ENCODE measurements at regions not wholly inside any gene's neighbourhood (a gene's known extent, or its start where the extent isn't known, plus 50 kb on each side); places are given as distances from the start of the nearest gene placed in this dataset.
A peak's percentile ranks its signal among the peaks of the same experiment; 100 is the strongest.
"Not testable (repeated sequence)": the region's sequence is repeated elsewhere in the genome, so short reads cannot be mapped to it uniquely, and the experiment has no call there.

DNA sequence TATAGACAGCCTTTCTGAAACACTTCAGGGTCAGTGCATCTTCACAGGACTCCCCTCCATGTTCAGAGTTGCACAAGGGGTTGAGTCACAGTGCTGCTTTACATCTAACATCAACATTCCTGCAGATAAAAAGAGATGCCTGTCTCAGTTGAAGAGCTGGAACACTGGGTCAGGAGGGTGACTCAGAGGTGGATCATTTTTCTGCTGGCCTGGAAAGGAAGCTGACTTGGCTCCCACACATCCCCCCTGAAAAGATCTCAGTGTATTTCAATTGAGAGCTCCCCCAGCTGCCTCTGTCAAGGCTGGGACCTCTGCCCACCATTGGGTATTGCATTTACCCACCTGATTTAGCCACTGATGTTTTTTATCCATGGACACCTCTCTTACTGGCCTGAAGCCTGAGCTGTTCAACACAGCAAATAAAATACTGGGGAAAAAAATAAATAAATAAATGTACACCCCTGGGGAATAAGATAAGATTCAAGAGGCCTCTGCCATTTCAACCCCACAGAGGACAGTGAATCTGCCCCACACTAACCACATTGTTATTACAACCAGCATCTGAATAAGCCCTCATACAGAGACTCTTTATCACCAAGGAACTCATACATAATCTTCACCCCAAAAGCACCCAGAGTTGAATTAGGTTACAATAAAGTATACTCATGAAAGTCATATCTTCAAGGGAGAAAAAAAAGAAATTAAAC, 716.4 kb downstream of the SEMA5A start:
- Histone ChIP-seq H3K27me3 (ENCODE audit: insufficient read depth, insufficient read length) (no peaks in the 10 kb centered on the region), H3K4me3 (ENCODE audit: insufficient read length, low read depth) (no peak overlapping the region), H3K9me3 (ENCODE audit: insufficient read depth, low read length) (no peaks in the 10 kb centered on the region), H3K9ac (ENCODE audit: insufficient read length, low read depth) (no peak overlapping the region), H3K4me1 (ENCODE audit: insufficient read depth, insufficient read length) (no peaks in the 10 kb centered on the region), H3K36me3 (ENCODE audit: insufficient read depth, insufficient read length, low read length) (no peaks in the 10 kb centered on the region)
- peak; percentile 16 for DNase-seq (ENCODE audit: low read depth, low spot score)
- TF ChIP-seq ZNF274 (IDR thresholded peaks at IDR 0.05; ENCODE audit: low read depth, low read length) (no peak), SUZ12 (IDR thresholded peaks at IDR 0.05; ENCODE audit: extremely low read depth, insufficient read depth, insufficient read length) (no peak), YY1 (IDR thresholded peaks at IDR 0.05; ENCODE audit: insufficient read depth, insufficient read length) (no peak)

DNA sequence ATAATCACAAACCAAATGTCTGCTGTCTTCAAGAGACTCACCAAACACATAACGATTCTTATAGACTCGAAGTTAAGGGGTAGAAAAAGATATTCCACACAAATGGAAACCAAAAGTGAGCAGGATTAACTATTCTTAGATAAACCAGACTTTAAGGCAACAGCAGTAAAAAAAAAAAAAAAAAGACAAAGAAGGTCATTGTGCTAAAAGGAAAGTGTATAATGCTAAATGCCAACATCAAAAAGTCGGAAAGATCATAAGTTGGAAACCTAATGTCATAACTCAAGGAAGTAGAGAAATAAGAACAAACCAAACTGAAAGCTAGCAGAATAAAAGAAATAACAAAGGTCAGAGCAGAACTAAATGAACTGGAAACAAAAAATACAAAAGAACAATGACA, 714.6 kb downstream of the SEMA5A start:
- no peak for TF ChIP-seq YY1 (IDR thresholded peaks at IDR 0.05; ENCODE audit: insufficient read depth, insufficient read length)
- no peak for TF ChIP-seq ZNF274 (IDR thresholded peaks at IDR 0.05; ENCODE audit: low read depth, low read length)
- no peak for TF ChIP-seq SUZ12 (IDR thresholded peaks at IDR 0.05; ENCODE audit: extremely low read depth, insufficient read depth, insufficient read length)
- no peak for DNase-seq (ENCODE audit: low read depth, low spot score)
- Histone ChIP-seq H3K4me1 (ENCODE audit: insufficient read depth, insufficient read length) (no peaks in the 10 kb centered on the region), H3K4me3 (ENCODE audit: insufficient read length, low read depth) (no peak overlapping the region), H3K27me3 (ENCODE audit: insufficient read depth, insufficient read length) (no peaks in the 10 kb centered on the region), H3K9me3 (ENCODE audit: insufficient read depth, low read length) (no peaks in the 10 kb centered on the region), H3K9ac (ENCODE audit: insufficient read length, low read depth) (no peak overlapping the region), H3K36me3 (ENCODE audit: insufficient read depth, insufficient read length, low read length) (no peaks in the 10 kb centered on the region)

DNA sequence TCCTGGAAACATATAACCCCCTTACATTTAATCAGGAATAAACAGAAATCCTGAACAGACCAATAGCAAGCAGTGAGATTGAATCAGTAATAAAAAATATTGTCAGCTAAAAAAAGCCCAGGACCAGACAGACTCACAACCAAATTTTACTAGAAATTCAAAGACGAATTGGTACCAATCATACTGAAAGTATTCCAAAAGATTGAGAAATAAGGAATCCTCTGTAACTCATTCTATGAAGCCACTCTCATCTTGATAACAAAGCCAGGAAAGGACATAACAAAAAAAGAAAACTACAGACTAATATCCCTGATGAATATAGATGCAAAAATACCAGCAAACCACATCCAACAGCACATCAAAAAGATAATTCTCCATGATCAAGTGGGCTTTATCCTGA, 714.0 kb downstream of the SEMA5A start:
- H3K27me3 ChIP-seq (ENCODE audit: insufficient read depth, insufficient read length) = no peaks in the 10 kb centered on the region
- DNase-seq (ENCODE audit: low read depth, low spot score) = no peak
- no peak overlapping the region for H3K4me3 ChIP-seq (ENCODE audit: insufficient read length, low read depth)
- TF ChIP-seq ZNF274 (IDR thresholded peaks at IDR 0.05; ENCODE audit: low read depth, low read length) (no peak), SUZ12 (IDR thresholded peaks at IDR 0.05; ENCODE audit: extremely low read depth, insufficient read depth, insufficient read length) (no peak), YY1 (IDR thresholded peaks at IDR 0.05; ENCODE audit: insufficient read depth, insufficient read length) (no peak)
- no peaks in the 10 kb centered on the region for H3K36me3 ChIP-seq (ENCODE audit: insufficient read depth, insufficient read length, low read length)
- no peaks in the 10 kb centered on the region for H3K4me1 ChIP-seq (ENCODE audit: insufficient read depth, insufficient read length)
- no peaks in the 10 kb centered on the region for H3K9me3 ChIP-seq (ENCODE audit: insufficient read depth, low read length)
- no peak overlapping the region for H3K9ac ChIP-seq (ENCODE audit: insufficient read length, low read depth)

DNA sequence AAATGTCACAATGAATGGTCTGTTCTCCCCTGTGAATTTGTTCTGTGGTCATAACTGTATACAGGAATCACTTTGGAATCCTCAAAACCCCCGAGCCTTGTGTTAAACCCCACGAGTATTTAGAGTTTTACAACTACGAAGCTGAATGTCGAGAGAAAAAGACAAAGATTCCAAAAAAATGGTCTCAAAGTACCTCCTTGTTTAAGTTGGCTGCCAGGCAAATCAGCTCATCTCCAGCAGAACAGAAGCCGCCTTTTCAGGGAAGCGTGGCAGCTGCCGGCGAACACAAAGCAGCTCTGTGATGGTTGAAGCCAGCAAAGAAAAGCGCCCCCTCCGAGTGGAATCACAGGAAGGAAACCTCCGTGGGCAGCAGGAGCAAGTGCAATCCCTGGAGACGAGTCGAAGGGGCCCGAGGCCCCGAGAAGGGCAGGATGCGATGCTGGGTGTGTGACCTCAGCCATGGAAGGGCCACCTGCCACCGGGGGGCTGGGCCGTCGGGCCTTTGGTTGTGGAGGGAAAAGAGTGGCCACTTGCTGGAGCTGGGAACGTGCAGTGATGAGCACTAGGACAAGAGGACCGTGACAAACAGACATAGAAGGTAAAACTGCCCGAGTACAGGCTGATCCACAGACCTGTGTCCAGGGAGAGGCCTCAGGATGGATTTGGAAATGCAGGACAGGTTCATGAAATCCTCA, 706.4 kb downstream of the SEMA5A start:
- TF ChIP-seq SUZ12 (IDR thresholded peaks at IDR 0.05; ENCODE audit: extremely low read depth, insufficient read depth, insufficient read length) (no peak), YY1 (IDR thresholded peaks at IDR 0.05; ENCODE audit: insufficient read depth, insufficient read length) (no peak), ZNF274 (IDR thresholded peaks at IDR 0.05; ENCODE audit: low read depth, low read length) (no peak)
- H3K9ac ChIP-seq (ENCODE audit: insufficient read length, low read depth) = no peak overlapping the region
- H3K4me3 ChIP-seq (ENCODE audit: insufficient read length, low read depth) = no peak overlapping the region
- DNase-seq (ENCODE audit: low read depth, low spot score) = no peak
- H3K36me3 ChIP-seq (ENCODE audit: insufficient read depth, insufficient read length, low read length) = no peaks in the 10 kb centered on the region
- no peaks in the 10 kb centered on the region for H3K4me1 ChIP-seq (ENCODE audit: insufficient read depth, insufficient read length)
- H3K27me3 ChIP-seq (ENCODE audit: insufficient read depth, insufficient read length) = no peaks in the 10 kb centered on the region
- peaks cover 7% of the 10 kb centered on the region; the same call in 1 of the 2 replicates for H3K9me3 ChIP-seq (ENCODE audit: insufficient read depth, low read length)

DNA sequence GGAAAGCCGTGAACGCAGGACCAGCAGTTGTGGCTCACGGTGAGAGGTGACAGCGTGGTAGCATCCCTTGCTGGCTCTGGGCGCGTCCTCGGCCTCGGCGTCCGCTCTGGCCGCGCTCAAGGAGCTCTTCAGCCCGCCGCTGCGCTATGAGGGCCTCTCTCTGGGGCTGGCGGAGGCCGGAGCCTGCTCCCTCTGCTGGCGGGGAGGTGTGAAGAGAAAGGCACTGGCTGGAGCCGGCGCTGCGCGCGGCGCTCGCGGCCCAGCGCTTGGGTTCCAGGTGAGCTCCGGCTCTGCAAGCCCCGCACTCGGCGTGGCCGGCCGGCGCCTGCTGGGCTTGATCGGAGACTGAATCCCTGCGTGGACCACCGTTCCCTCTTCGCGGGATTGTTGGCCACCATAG, 705.6 kb downstream of the SEMA5A start:
- Histone ChIP-seq H3K9ac (ENCODE audit: insufficient read length, low read depth) (no peak overlapping the region), H3K36me3 (ENCODE audit: insufficient read depth, insufficient read length, low read length) (no peaks in the 10 kb centered on the region), H3K4me1 (ENCODE audit: insufficient read depth, insufficient read length) (no peaks in the 10 kb centered on the region), H3K9me3 (ENCODE audit: insufficient read depth, low read length) (peaks cover 7% of the 10 kb centered on the region; the same call in 1 of the 2 replicates), H3K4me3 (ENCODE audit: insufficient read length, low read depth) (no peak overlapping the region), H3K27me3 (ENCODE audit: insufficient read depth, insufficient read length) (no peaks in the 10 kb centered on the region)
- TF ChIP-seq ZNF274 (IDR thresholded peaks at IDR 0.05; ENCODE audit: low read depth, low read length) (no peak), YY1 (IDR thresholded peaks at IDR 0.05; ENCODE audit: insufficient read depth, insufficient read length) (no peak), SUZ12 (IDR thresholded peaks at IDR 0.05; ENCODE audit: extremely low read depth, insufficient read depth, insufficient read length) (no peak)
- no peak for DNase-seq (ENCODE audit: low read depth, low spot score)

DNA sequence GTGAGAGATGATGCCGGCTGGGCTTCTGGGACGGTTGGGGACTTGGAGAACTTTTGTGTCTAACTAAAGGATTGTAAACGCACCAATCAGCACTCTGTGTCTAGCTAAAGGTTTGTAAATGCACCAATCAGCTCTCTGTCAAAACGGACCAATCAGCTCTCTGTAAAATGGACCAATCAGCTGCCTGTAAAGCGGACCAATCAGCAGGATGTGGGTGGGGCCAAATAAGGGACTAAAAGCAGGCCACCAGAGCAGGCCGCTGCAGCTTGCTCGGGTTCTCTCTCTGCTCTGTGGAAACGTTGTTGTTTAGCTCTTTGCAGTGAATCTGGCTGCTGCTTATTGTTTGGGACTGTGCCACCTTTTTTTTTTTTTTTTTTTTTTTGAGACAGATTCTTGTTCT, 705.1 kb downstream of the SEMA5A start:
- H3K36me3 ChIP-seq (ENCODE audit: insufficient read depth, insufficient read length, low read length); H3K27me3 ChIP-seq (ENCODE audit: insufficient read depth, insufficient read length); DNase-seq (ENCODE audit: low read depth, low spot score); H3K9me3 ChIP-seq (ENCODE audit: insufficient read depth, low read length); H3K4me3 ChIP-seq (ENCODE audit: insufficient read length, low read depth); H3K4me1 ChIP-seq (ENCODE audit: insufficient read depth, insufficient read length); H3K9ac ChIP-seq (ENCODE audit: insufficient read length, low read depth): not testable (repeated sequence)

DNA sequence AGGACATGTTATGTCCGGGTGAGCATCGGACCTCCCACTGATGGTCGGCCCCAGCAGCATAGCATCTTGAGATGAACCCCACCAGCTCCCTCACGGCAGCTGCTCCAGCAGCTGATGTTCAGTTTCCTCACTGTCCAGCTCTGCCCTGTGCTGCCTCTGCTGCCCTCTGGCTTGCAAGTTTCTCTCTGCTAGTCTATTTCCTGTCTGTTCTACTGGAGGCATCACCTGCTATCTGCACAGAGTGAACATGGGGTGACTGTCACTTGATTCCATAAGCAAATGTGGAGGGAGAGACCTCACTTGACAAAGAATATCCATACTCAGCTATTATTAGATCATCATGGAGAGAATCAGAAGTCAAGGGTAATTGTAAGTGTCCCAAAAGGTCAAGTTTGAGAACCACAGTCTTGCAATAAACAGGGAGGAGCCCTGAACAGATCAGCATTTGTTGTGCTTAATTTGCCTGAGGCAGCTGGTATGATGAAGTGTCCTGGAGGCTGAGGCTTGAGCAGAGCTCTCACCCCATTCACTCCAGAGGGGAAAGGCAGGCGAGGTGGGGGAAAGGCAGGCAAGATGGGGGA, 702.8 kb downstream of the SEMA5A start:
- Histone ChIP-seq H3K36me3 (ENCODE audit: insufficient read depth, insufficient read length, low read length) (no peaks in the 10 kb centered on the region), H3K9ac (ENCODE audit: insufficient read length, low read depth) (no peak overlapping the region), H3K9me3 (ENCODE audit: insufficient read depth, low read length) (peaks cover 7% of the 10 kb centered on the region; the same call in 1 of the 2 replicates), H3K27me3 (ENCODE audit: insufficient read depth, insufficient read length) (no peaks in the 10 kb centered on the region), H3K4me1 (ENCODE audit: insufficient read depth, insufficient read length) (no peaks in the 10 kb centered on the region), H3K4me3 (ENCODE audit: insufficient read length, low read depth) (no peak overlapping the region)
- DNase-seq (ENCODE audit: low read depth, low spot score) = no peak
- TF ChIP-seq SUZ12 (IDR thresholded peaks at IDR 0.05; ENCODE audit: extremely low read depth, insufficient read depth, insufficient read length) (no peak), YY1 (IDR thresholded peaks at IDR 0.05; ENCODE audit: insufficient read depth, insufficient read length) (no peak), ZNF274 (IDR thresholded peaks at IDR 0.05; ENCODE audit: low read depth, low read length) (no peak)
